ENCODE measurements at regions not wholly inside any gene's neighbourhood (a gene's known extent, or its start where the extent isn't known, plus 50 kb on each side); places are given as distances from the start of the nearest gene placed in this dataset.

DNA sequence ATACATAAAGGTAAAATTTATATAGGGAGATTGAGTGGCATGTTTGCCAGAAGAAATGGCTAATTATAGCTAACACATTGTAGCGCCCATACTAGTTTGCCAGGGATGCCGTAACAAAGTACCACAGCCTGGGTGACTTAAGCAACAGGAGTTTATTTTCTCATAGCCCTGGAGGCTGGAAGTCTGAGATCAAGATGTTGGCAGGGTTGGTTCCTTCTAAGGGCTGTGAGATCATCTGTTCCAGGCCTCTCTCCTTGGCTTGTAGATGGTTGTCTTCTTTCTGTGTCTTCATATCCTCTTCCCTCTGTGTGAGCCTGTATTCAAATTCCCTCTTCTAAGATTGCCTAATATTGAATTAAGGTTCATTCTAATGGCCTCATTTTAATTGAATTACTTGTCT, 417.5 kb upstream of the OPRM1 start:
- DNase-seq = no peak

DNA sequence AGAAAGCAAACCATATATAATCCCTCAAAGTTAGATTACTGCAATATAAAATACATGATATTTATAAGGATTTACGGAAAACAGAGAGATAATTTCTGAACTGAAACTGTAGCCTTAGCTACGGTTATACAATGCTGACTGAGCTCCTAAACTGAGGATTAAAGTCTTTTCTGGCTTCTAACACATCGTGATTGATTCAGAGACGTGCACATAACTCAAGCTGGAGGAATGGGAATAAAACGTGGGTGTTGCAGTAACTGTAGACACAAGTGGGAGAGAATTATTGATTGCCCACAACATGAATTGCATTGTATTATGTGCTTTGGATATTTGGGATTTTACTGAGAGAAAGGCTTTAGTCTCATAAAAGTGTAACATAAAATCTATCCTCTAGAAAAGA, 418.0 kb upstream of the OPRM1 start:
- DNase-seq = no peak

DNA sequence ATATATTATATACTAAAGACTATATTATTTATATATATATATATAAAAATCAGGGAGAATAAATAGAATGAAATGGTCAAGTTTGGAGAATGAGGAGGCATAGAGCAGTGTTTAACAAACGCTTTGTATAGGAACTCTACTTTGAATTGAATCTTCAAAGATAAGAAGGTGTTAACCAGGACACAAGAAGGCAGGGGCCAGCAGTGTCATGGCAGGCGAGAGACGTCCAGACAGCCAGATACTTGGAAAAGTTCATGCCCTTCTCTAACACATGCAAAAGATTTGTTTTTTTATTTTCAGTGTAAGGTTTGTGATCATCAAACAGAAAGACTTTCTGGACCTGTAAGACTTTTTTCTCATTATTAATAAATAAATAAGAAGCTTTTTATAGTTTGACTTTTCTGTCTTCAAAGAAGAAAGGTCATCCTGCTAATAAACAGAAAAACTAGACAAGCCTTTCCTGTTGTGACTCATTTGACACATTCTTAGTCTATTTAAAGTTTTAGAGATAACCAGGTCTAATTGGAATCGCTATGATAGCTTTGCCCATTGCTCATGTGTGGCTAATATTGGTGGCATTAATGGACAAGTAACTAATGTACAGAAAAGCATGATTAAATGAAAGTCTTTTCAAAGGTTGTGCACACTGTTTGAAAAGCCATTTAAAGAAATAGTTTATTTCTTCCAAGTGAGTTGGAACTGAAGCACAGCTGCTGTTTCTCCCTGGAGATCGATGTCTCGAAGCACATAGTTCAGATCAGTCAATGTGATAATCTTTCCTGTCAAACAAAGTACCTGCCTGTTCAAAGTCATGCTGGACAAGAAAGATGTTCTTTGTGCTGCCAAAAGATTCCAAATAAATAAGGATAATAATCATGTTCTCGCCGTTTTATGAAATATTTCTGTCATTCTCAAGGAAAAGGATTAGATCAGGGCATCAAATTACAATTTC, 420.4 kb upstream of the OPRM1 start:
- DNase-seq = no peak

DNA sequence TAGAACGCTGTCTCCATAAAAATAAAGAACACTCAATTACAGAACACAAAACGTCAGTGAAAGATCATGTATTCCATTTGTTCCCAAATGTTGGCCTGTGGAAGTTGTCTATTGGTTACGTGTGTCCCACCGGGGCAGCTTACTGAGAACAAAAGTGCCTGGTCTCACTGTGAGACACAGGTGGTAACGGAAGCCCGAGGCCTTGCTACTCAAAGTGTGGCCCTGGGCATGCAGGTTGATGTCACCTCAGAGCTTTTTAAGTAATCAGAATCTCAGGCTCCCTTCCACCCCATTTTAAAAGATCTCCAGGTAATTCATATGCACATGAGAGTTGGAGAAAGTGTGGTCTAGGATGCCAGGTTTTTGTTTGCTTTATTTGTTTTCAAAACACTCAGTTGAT, 422.5 kb upstream of the OPRM1 start:
- DNase-seq = no peak

DNA sequence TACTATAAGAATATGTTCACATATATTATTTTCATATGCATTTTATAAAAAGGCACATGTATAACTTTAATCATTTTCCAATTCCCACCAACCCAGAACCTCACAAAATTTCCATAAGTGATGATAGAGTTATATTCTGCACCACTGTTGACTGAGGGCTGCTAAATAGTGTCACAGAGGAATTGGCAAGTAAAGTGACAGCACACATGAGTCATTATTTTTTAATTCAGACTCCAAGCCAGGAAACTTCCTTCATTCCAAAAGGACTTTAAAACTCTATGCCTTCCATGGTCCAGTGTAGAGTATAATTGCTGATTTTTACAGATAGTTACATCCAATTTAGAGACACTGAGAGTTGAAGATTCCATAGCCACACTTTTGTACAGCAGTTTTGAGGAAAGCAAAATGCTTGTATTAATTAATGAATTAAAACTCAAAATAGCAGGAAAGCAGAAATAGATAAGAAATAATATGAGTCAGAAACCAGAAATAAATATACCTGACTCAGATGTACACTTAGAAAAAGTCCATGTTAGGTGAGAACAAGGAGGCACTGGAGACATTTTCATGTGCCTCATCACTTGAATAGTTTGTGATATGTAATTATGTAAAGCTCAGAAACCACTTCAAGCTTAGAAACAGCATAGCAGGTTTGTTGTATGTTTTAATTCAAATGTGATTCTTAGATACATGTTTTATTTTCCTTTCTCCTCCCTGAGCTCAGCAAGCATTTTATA, 425.2 kb upstream of the OPRM1 start:
- DNase-seq = no peak

DNA sequence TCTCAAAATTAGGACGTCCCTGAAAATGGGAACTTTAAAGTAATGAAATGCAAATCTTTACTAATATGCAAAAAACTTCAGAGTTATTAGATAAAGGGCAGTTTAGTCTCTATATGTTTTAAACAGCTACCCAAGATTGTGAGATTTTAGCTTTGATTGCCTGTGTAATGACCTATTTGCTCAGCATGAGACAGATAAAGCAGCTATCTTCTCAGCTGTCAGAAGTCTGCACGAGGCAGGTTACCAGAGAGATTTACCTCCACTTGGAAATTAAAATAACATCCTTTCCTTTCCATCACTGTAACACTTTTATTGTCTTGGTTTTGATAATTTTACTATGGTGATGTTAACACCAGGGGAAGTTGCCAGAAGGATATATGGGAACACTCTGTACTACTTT, 436.6 kb upstream of the OPRM1 start:
- DNase-seq = no peak

- DNase-seq = no peak
These were observed 439.1 kb upstream of the OPRM1 start for GRCh38 chr6:153599901-153600300.

GRCh38 chr6:153595903-153596302, 443.1 kb upstream of the OPRM1 start:
- DNase-seq = no peak

- DNase-seq = no peak
These were observed 444.2 kb upstream of the OPRM1 start for GRCh38 chr6:153594871-153595270.

DNA sequence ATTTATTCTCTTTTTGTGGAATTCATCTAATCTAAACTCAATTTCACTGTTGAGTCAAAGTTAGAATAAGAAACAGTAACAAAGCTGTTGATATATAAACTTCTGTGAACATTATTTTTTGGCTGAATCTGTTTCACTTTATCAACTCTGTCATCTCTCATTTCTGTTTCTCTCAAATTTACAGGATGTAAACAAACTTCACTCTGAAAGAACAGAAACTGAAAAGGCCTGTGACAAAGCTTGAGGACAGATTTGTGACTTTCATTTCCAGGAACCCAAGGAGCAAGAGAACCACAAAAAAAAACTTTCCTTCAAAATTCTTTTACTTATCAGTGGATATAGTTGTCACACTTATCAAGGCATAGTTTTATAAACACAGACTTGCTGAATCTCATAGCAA, 447.9 kb upstream of the OPRM1 start:
- no peak for DNase-seq

- DNase-seq = no peak
These were observed 448.6 kb upstream of the OPRM1 start for GRCh38 chr6:153590411-153590810.

DNA sequence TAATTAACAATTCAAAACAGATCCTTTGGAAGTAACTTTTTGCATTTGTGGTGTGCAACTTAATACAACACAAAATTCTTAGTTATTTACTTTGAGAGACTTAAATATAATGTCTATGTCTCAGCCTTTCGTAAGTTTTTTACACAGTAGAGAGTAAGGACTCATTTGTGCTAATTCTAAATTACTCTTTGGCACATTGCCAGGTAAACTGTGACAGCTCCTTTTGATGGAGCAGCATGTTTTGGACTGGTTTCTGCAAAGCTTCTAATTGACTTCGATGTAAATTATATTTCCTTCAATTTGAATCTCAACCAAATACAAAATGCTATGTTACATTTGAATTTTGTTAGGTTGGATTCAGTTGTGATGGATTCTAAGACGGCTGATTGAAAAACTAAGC, 450.7 kb upstream of the OPRM1 start:
- DNase-seq = no peak

GRCh38 chr6:153583685-153584084, 452.6 kb upstream of the RGS17 start:
- no peak for DNase-seq

GRCh38 chr6:153580776-153581175, 449.7 kb upstream of the RGS17 start:
- DNase-seq = no peak

GRCh38 chr6:153575528-153575927, 444.4 kb upstream of the RGS17 start:
- DNase-seq = no peak

DNA sequence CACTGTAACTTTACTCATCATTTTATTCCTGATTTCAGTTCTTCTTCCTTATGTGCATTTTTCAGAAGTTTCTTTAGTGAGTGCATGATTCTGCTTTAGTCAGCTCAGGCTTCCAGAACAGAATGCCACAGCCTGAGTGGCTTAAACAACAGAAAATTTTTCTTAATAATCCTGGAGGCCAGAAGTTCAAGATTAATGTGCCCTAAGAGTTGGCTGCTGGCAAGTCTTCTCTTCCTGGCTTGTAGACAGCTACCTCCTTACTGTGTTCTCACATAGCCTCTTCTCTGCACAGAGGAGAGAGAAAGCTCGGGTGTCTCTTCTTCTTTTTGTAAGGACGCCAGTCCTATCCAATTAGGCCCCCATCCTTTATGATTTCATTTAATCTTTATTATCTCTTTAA, 443.1 kb upstream of the RGS17 start:
- no peak for DNase-seq

DNA sequence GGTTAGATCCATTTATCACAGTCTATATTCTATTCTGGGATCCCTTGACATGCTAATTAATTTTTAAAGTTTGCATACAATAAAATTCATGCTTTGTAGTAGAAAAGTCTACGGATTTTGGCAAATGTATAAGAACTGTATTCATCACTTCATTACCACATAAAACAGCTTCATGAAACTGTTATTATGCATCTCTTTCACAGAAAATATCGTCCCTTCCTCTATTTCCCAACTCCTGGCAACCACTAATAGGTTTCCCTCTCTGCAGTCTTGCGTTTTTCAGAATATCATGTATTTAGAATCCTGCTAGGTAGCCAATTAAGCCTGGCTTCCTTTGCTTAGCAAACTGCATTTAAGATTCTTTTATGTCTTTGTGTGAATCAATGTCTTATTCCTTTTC, 441.3 kb upstream of the RGS17 start:
- no peak for DNase-seq

DNA sequence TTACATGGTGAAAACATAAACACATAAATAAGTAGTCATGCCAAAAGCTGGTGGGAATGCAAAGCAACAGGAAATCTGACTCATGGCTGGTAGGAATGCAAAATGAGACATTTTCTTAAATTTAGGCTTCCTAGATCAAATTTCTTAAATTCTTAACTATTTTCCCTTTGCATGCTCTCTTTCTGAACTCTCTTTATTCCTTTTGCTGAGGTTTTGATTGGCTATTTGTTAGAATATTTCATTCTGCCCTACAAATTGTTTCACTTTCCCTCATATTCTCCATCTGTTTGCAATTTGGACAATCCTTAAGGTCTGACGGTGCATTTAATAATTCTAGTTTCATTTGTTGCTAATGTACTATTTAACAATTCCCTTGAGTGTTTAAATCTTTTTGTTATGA, 437.5 kb upstream of the RGS17 start:
- no peak for DNase-seq

DNA sequence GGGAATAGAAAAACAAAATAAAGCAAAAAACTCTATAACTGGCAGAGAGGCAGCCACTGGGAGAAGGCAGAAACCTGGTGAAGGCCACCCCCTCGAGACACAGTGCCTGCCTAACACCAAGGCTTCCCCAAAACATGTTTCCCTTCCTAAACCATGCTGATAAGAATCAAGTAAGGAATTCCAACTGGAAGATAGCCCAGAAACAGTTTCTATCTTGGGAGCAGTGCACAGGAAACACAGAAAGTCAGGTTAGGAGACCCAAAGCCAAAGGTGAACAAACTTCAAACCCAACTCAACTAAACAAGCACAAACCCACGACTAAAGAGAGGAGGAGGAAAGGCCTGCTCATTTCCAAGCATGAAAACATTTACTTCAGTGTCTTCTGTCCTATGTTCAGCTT, 433.7 kb upstream of the RGS17 start:
- no peak for DNase-seq

GRCh38 chr6:153563001-153563400, 431.9 kb upstream of the RGS17 start:
- DNase-seq = no peak

DNA sequence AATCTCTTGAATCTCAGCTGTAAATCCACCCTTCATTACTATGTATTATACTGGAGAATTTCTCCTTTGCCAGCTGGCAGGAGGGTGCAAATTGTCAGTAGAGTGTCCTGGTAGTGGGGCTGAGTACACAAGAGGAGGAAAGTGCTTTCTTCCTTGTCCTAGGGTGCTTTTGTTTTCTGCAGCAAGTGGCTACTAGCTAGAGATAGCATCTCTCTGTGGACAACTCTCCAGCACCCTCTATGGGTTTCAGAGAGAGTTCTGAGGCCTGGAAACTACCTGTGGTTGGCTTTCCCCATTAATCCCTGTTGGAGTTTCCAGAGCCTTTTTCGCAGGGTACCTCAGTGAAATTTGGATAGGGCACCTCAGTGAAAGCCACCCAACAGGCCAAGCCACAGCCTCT, 422.5 kb upstream of the RGS17 start:
- no peak for DNase-seq

DNA sequence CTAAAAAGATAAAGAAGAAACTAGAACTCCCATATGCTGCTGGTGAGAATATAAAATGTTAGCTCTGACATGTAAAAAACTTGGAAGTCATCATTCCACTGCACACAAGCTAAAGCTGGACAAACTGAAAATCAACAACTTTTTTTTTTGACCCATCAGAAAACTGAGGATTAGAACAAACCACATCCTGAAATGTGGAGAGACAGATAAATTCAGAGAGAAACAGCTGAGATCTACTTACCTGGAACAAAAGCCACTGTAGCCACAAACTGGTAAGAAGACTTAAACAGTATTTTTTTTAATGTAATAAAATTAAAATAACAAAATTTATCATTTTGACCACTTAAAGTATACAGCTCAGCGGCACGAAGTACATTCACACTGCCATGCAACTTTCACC, 408.5 kb upstream of the RGS17 start:
- DNase-seq = no peak

DNA sequence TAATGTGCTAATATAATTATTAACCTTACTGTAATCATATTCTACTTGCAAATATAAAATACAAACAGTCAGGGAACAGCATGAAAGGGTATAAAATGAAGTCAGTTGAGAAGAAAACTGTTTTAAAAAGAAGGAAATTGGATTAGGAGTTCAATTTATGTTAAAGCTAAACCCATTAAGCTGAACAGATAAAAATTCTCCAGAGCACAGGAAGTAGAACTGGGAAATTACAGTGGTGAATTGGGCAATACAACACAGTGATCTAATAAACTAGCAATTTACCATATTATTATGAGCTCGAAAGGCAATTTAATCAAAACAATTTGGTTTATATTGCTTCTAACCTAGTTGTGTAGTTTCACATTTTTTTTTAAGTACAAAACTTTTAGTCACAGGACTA, 407.4 kb upstream of the RGS17 start:
- DNase-seq = no peak

- no peak for DNase-seq
These were observed 406.3 kb upstream of the RGS17 start for GRCh38 chr6:153537422-153537821.
